ENCODE measurements at regions not wholly inside any gene's neighbourhood (a gene's known extent, or its start where the extent isn't known, plus 50 kb on each side); places are given as distances from the start of the nearest gene placed in this dataset.

DNA sequence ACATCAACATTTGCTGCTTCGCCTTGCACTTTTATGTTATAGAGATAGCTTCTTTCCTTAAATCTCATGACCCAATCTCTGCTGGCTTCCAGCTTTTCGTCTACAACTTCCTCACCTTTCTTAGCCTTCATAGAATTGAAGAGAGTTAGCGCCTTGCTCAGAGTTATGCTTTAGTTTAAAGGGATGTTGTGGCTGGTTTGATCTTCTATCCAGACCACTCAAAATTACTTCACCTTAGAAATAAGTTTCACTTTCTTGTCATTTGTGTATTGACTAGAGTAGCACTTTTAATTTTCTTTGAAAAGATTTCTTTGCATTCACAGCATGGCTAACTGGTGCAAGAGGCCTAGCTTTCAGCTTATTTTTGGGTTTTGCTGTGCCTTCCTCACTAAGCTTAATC, 414.2 kb downstream of the ZNF608 start:
- Histone ChIP-seq H3K9me3 (ENCODE audit: control extremely low read depth in 1 of 3, control insufficient read depth in 2 of 3, insufficient read depth in 1 of 3, low read length in 2 of 3) (no peaks in the 10 kb centered on the region), H3K4me2 (replicated peaks; ENCODE audit: low read depth, low read length, poor library complexity, severe bottlenecking) (no peak overlapping the region), H2AFZ (ENCODE audit: insufficient read depth, low read depth, low read length, poor library complexity, severe bottlenecking) (no peak overlapping the region), H3K36me3 (replicated peaks in 1 of 2; ENCODE audit: control extremely low read depth in 1 of 2, control insufficient read depth in 1 of 2, extremely low read depth in 1 of 2, insufficient read depth in 2 of 2, low read length in 1 of 2) (no peaks in the 10 kb centered on the region), H3K27ac (ENCODE audit: low read length in 2 of 2) (no peak overlapping the region), H4K20me1 (ENCODE audit: control insufficient read depth, insufficient read depth, low read length, poor library complexity, severe bottlenecking) (no peaks in the 10 kb centered on the region), H3K9ac (ENCODE audit: low read length) (no peak overlapping the region), H3K4me1 (ENCODE audit: control insufficient read depth in 2 of 2, insufficient read depth in 2 of 2, low read length in 2 of 2) (no peaks in the 10 kb centered on the region), H3K4me3 (ENCODE audit: control extremely low read depth in 1 of 5, extremely low read depth in 1 of 5, insufficient read depth in 1 of 5, low read depth in 2 of 5, low read length in 4 of 5) (no peak overlapping the region), H3K27me3 (replicated peaks in 1 of 4; ENCODE audit: control extremely low read depth in 1 of 4, control insufficient read depth in 3 of 4, insufficient read depth in 4 of 4, low read length in 3 of 4) (no peaks in the 10 kb centered on the region), H3K79me2 (ENCODE audit: control insufficient read depth, insufficient read depth, low read length) (no peaks in the 10 kb centered on the region)
- ChIA-PET POLR2A (no interaction called here), CTCF (no interaction called here)
- TF ChIP-seq, protein P1, sequence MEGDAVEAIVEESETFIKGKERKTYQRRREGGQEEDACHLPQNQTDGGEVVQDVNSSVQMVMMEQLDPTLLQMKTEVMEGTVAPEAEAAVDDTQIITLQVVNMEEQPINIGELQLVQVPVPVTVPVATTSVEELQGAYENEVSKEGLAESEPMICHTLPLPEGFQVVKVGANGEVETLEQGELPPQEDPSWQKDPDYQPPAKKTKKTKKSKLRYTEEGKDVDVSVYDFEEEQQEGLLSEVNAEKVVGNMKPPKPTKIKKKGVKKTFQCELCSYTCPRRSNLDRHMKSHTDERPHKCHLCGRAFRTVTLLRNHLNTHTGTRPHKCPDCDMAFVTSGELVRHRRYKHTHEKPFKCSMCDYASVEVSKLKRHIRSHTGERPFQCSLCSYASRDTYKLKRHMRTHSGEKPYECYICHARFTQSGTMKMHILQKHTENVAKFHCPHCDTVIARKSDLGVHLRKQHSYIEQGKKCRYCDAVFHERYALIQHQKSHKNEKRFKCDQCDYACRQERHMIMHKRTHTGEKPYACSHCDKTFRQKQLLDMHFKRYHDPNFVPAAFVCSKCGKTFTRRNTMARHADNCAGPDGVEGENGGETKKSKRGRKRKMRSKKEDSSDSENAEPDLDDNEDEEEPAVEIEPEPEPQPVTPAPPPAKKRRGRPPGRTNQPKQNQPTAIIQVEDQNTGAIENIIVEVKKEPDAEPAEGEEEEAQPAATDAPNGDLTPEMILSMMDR (IDR thresholded peaks at IDR 0.05) = no peak
- no peak for TF ChIP-seq EZH2 (IDR thresholded peaks at IDR 0.05; ENCODE audit: borderline replicate concordance, insufficient read depth, low read depth, low read length, poor library complexity, severe bottlenecking)
- Mint-ChIP-seq H3K9me3 (ENCODE audit: insufficient read depth) (peaks cover 6% of the 10 kb centered on the region), H3K4me1 (no peaks in the 10 kb centered on the region), H3K27me3 (no peaks in the 10 kb centered on the region), H3K27ac (no peak overlapping the region), H3K4me3 (no peak overlapping the region)
- ATAC-seq (ENCODE audit: low read depth) (no peak), DNase-seq (no peak)
- intact Hi-C loops (cut with micrococcal nuclease) = no loop called here
- WGBS (ENCODE audit: insufficient coverage) = 100% methylated on average over 1 of the region's 3 CpGs

DNA sequence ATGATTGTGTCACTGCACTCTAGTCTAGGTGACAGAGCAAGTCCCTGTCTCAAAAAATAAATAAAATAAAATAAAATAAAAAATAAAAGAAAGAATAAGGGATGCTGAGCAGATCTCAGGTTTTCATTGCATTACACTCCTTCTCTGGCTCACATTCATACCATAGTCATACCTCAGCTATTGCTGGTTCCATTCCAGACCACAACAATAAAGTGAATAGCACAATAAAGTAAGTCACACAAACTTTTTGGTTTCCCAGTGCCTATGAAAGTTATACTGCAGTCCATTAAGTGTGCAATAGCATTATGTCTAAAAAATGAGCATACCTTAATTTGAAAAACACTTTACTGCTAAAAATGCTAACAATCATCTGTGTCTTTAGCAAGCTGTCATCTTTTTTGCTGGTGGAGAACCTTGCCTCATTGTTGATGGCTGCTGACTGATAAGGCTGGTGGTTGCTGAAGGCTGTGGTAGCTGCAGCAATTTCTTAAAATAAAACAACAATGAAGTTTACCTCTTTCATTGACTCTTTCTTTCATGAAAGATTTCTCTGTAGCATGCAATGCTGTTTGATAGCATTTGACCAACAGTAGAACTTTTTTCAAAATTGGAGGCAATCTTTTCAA, 415.7 kb downstream of the ZNF608 start:
- TF ChIP-seq, protein P1 (IDR thresholded peaks at IDR 0.05) = no peak
- TF ChIP-seq EZH2 (IDR thresholded peaks at IDR 0.05; ENCODE audit: borderline replicate concordance, insufficient read depth, low read depth, low read length, poor library complexity, severe bottlenecking) = no peak
- no peak overlapping the region for H3K27ac Mint-ChIP-seq
- intact Hi-C loops (cut with micrococcal nuclease) = no loop called here
- Histone ChIP-seq H3K27me3 (replicated peaks in 1 of 4; ENCODE audit: control extremely low read depth in 1 of 4, control insufficient read depth in 3 of 4, insufficient read depth in 4 of 4, low read length in 3 of 4) (no peaks in the 10 kb centered on the region), H3K4me3 (ENCODE audit: control extremely low read depth in 1 of 5, extremely low read depth in 1 of 5, insufficient read depth in 1 of 5, low read depth in 2 of 5, low read length in 4 of 5) (no peak overlapping the region), H2AFZ (ENCODE audit: insufficient read depth, low read depth, low read length, poor library complexity, severe bottlenecking) (no peak overlapping the region), H3K36me3 (replicated peaks in 1 of 2; ENCODE audit: control extremely low read depth in 1 of 2, control insufficient read depth in 1 of 2, extremely low read depth in 1 of 2, insufficient read depth in 2 of 2, low read length in 1 of 2) (no peaks in the 10 kb centered on the region), H3K4me1 (ENCODE audit: control insufficient read depth in 2 of 2, insufficient read depth in 2 of 2, low read length in 2 of 2) (no peaks in the 10 kb centered on the region), H3K27ac (ENCODE audit: low read length in 2 of 2) (no peak overlapping the region), H3K79me2 (ENCODE audit: control insufficient read depth, insufficient read depth, low read length) (no peaks in the 10 kb centered on the region), H3K9me3 (ENCODE audit: control extremely low read depth in 1 of 3, control insufficient read depth in 2 of 3, insufficient read depth in 1 of 3, low read length in 2 of 3) (no peaks in the 10 kb centered on the region), H3K4me2 (replicated peaks; ENCODE audit: low read depth, low read length, poor library complexity, severe bottlenecking) (no peak overlapping the region), H4K20me1 (ENCODE audit: control insufficient read depth, insufficient read depth, low read length, poor library complexity, severe bottlenecking) (no peaks in the 10 kb centered on the region), H3K9ac (ENCODE audit: low read length) (no peak overlapping the region)
- ChIA-PET POLR2A (interaction anchor here (0.6 kb wide), 1 partner anchor 217 kb away, joined by 3 read pairs; no protein-coding TSS in a partner anchor), CTCF (no interaction called here)
- no peaks in the 10 kb centered on the region for H3K4me1 Mint-ChIP-seq
- no peaks in the 10 kb centered on the region for H3K27me3 Mint-ChIP-seq
- peaks cover 5% of the 10 kb centered on the region for H3K9me3 Mint-ChIP-seq (ENCODE audit: insufficient read depth)
- no peak overlapping the region for H3K4me3 Mint-ChIP-seq
- ATAC-seq (ENCODE audit: low read depth) (no peak), DNase-seq (no peak)
